GM23248 (cell line): ENCODE measurements at regions not wholly inside any gene's neighbourhood (a gene's known extent, or its start where the extent isn't known, plus 50 kb on each side); places are given as distances from the start of the nearest gene placed in this dataset.

Experiments
- DNase-seq: peaks from one replicate; pipeline ENCODE4 v3.0.0-alpha.2; 2015
- H2AFZ ChIP-seq: fragments of 200-600 bp; sonication (generic); 2 replicates; pipeline ENCODE4 v1.6.1; 2016; ENCODE audit warnings: antibody characterized with exemption
- H3F3A ChIP-seq: fragments of 200-600 bp; sonication (generic); 2 replicates; pipeline ENCODE4 v1.6.1; 2016; ENCODE audit warnings: mild to moderate bottlenecking, antibody characterized with exemption, mixed run types; ENCODE audit not compliant: insufficient read depth
- H3K27ac ChIP-seq: fragments of 200-600 bp; sonication (generic); 2 replicates; pipeline ENCODE4 v1.5.1; 2016; ENCODE audit warnings: mild to moderate bottlenecking
- H3K27me3 ChIP-seq: fragments of 200-600 bp; sonication (generic); replicated peaks from 2 replicates; pipeline ENCODE4 v1.6.1; 2016; ENCODE audit warnings: mild to moderate bottlenecking; ENCODE audit not compliant: insufficient read depth
- H3K36me3 ChIP-seq: fragments of 200-600 bp; sonication (generic); 2 replicates; pipeline ENCODE4 v1.6.1; 2016; ENCODE audit warnings: low read depth, mild to moderate bottlenecking
- H3K4me1 ChIP-seq: fragments of 200-600 bp; sonication (generic); 2 replicates; pipeline ENCODE4 v1.6.1; 2016; ENCODE audit warnings: mild to moderate bottlenecking; ENCODE audit not compliant: insufficient read depth
- H3K4me2 ChIP-seq: fragments of 200-600 bp; sonication (generic); one replicate; pipeline ENCODE4 v1.6.1; 2016; ENCODE audit warnings: mild to moderate bottlenecking; ENCODE audit not compliant: unreplicated experiment
- H3K4me3 ChIP-seq: fragments of 200-600 bp; sonication (generic); 2 replicates; pipeline ENCODE4 v1.5.1; 2016; ENCODE audit warnings: mild to moderate bottlenecking
- H3K79me2 ChIP-seq: fragments of 200-600 bp; sonication (generic); 2 replicates; pipeline ENCODE4 v1.6.1; 2016; ENCODE audit warnings: mild to moderate bottlenecking; ENCODE audit not compliant: insufficient read depth
- H3K9ac ChIP-seq: fragments of 200-600 bp; sonication (generic); 2 replicates; pipeline ENCODE4 v1.6.1; 2016; ENCODE audit warnings: mild to moderate bottlenecking
- H3K9me2 ChIP-seq: fragments of 200-600 bp; sonication (generic); 2 replicates; pipeline ENCODE4 v1.6.1; 2016; ENCODE audit warnings: mixed run types, mild to moderate bottlenecking, moderate library complexity; ENCODE audit not compliant: insufficient read depth
- H3K9me3 ChIP-seq: fragments of 200-600 bp; sonication (generic); one replicate; pipeline ENCODE4 v1.6.1; 2017; ENCODE audit warnings: low read depth
- H4K20me1 ChIP-seq: fragments of 200-600 bp; sonication (generic); 2 replicates; pipeline ENCODE4 v1.6.0; 2016; ENCODE audit not compliant: insufficient read depth
- EZH2 ChIP-seq: fragments of 200-600 bp; sonication (generic); IDR thresholded peaks from 2 replicates; pipeline ENCODE4 v1.6.1; 2018; ENCODE audit warnings: antibody characterized with exemption, mild to moderate bottlenecking; ENCODE audit not compliant: insufficient read depth, poor library complexity, severe bottlenecking
- EZH2phosphoT487 ChIP-seq: fragments of 200-600 bp; sonication (generic); IDR thresholded peaks from 2 replicates; pipeline ENCODE4 v1.6.1; 2018; ENCODE audit warnings: antibody characterized with exemption, moderate library complexity, mild to moderate bottlenecking, low read depth; ENCODE audit not compliant: insufficient read depth
- WGBS, 2 experiments: methylation state at CpG; one replicate each; pipeline ENCODE4 v1.1.6; 2015 to 2017; ENCODE audit warnings: low lambda C conversion rate in 2 of 2, low coverage in 1 of 2; ENCODE audit errors: missing lambda C conversion rate in 2 of 2; 5-methylcytosine and 5-hydroxymethylcytosine counted together
- in situ Hi-C: fragments of 300-500 bp; cut with MboI; formaldehyde crosslinking; loops from 2 replicates; pipeline ENCODE4 v1.15.0; 2020

- 42 to 48% methylated on average over 14 of the region's 14 CpGs for WGBS, 2 experiments
- no peaks in the 10 kb centered on the region for H3F3A ChIP-seq
- H3K36me3 ChIP-seq = no peaks in the 10 kb centered on the region
- no peaks in the 10 kb centered on the region for H3K27me3 ChIP-seq
- H3K4me1 ChIP-seq = no peaks in the 10 kb centered on the region
- no peak overlapping the region for H3K4me3 ChIP-seq
- no peak for DNase-seq
- no peak overlapping the region for H3K27ac ChIP-seq
- in situ Hi-C loops = no loop called here
- H3K9ac ChIP-seq = no peak overlapping the region
- no peaks in the 10 kb centered on the region for H3K9me3 ChIP-seq
- no peak for TF ChIP-seq EZH2
- no peak for TF ChIP-seq EZH2phosphoT487
- H2AFZ ChIP-seq = no peak overlapping the region
- no peaks in the 10 kb centered on the region for H3K79me2 ChIP-seq
- H4K20me1 ChIP-seq = no peaks in the 10 kb centered on the region
- H3K9me2 ChIP-seq = no peaks in the 10 kb centered on the region
- no peak overlapping the region for H3K4me2 ChIP-seq
Observed at GRCh38 chr10:1968257-1969033, 231.1 kb upstream of the ADARB2 start.

- DNase-seq = no peak
- Histone ChIP-seq H3K4me1 (no peaks in the 10 kb centered on the region), H3F3A (no peaks in the 10 kb centered on the region), H3K79me2 (no peaks in the 10 kb centered on the region), H3K27ac (no peak overlapping the region), H3K4me3 (no peak overlapping the region), H3K9me3 (no peaks in the 10 kb centered on the region), H3K9me2 (no peaks in the 10 kb centered on the region), H3K9ac (no peak overlapping the region), H3K36me3 (no peaks in the 10 kb centered on the region), H3K4me2 (no peak overlapping the region), H2AFZ (no peak overlapping the region), H3K27me3 (no peaks in the 10 kb centered on the region), H4K20me1 (no peaks in the 10 kb centered on the region)
- in situ Hi-C loops = no loop called here
- WGBS, 2 experiments = 25 to 27% methylated on average over 14 of the region's 14 CpGs
- TF ChIP-seq EZH2 = no peak
- TF ChIP-seq EZH2phosphoT487 = no peak
Observed at GRCh38 chr10:1966712-1967376, 229.5 kb upstream of the ADARB2 start.

- H3K4me3 ChIP-seq = no peak overlapping the region
- no peak overlapping the region for H3K4me2 ChIP-seq
- no peaks in the 10 kb centered on the region for H3K27me3 ChIP-seq
- H3K4me1 ChIP-seq = no peaks in the 10 kb centered on the region
- H3F3A ChIP-seq = no peaks in the 10 kb centered on the region
- TF ChIP-seq EZH2phosphoT487 = no peak
- no peak for TF ChIP-seq EZH2
- no peaks in the 10 kb centered on the region for H3K79me2 ChIP-seq
- H3K9me3 ChIP-seq = no peaks in the 10 kb centered on the region
- H4K20me1 ChIP-seq = no peaks in the 10 kb centered on the region
- H3K9ac ChIP-seq = no peak overlapping the region
- no peak for DNase-seq
- no peaks in the 10 kb centered on the region for H3K9me2 ChIP-seq
- no peak overlapping the region for H3K27ac ChIP-seq
- no peak overlapping the region for H2AFZ ChIP-seq
- no peaks in the 10 kb centered on the region for H3K36me3 ChIP-seq
- in situ Hi-C loops = no loop called here
- WGBS, 2 experiments = 54 to 61% methylated on average over 24 of the region's 24 CpGs
Observed at GRCh38 chr10:1964476-1964875, 227.2 kb upstream of the ADARB2 start.

GRCh38 chr10:1963341-1963740 is 226.0 kb upstream of the ADARB2 start:
- no peaks in the 10 kb centered on the region for H3F3A ChIP-seq
- no peak overlapping the region for H3K27ac ChIP-seq
- in situ Hi-C loops = no loop called here
- no peaks in the 10 kb centered on the region for H4K20me1 ChIP-seq
- no peaks in the 10 kb centered on the region for H3K27me3 ChIP-seq
- H3K9ac ChIP-seq = no peak overlapping the region
- H2AFZ ChIP-seq = no peak overlapping the region
- H3K9me2 ChIP-seq = no peaks in the 10 kb centered on the region
- no peak overlapping the region for H3K4me3 ChIP-seq
- H3K79me2 ChIP-seq = no peaks in the 10 kb centered on the region
- DNase-seq = no peak
- WGBS, 2 experiments = 60 to 64% methylated on average over 22 of the region's 22 CpGs
- no peaks in the 10 kb centered on the region for H3K9me3 ChIP-seq
- no peak for TF ChIP-seq EZH2phosphoT487
- TF ChIP-seq EZH2 = no peak
- H3K4me2 ChIP-seq = no peak overlapping the region
- H3K36me3 ChIP-seq = no peaks in the 10 kb centered on the region
- H3K4me1 ChIP-seq = no peaks in the 10 kb centered on the region
